Body of pancreas (tissue), 4 donors: ENCODE measurements at regions not wholly inside any gene's neighbourhood (a gene's known extent, or its start where the extent isn't known, plus 50 kb on each side); places are given as distances from the start of the nearest gene placed in this dataset.

Source experiments
- CTCF ChIP-seq, 7 experiments: fragments of 450-650 bp in 4 of 7; fragments of 200-600 bp in 3 of 7; sonication (generic) in 3 of 7; IDR thresholded peaks; one replicate each; pipeline ENCODE4 v1.5.1; 2016 to 2019; ENCODE audit warnings: antibody characterized with exemption in 7 of 7
- POLR2A ChIP-seq, 3 donors: fragments of 450-650 bp; IDR thresholded peaks; one replicate each; pipeline ENCODE4 v1.6.1; 2016; ENCODE audit warnings: antibody characterized with exemption in 3 of 3, mild to moderate bottlenecking in 2 of 3

GRCh38 chr4:136829280-136829679, 703.0 kb downstream of the PCDH18 start:
- TF ChIP-seq CTCF (IDR thresholded peaks at IDR 0.05) (no peak), POLR2A (IDR thresholded peaks at IDR 0.05) (no peak)
